ENCODE measurements at regions not wholly inside any gene's neighbourhood (a gene's known extent, or its start where the extent isn't known, plus 50 kb on each side); places are given as distances from the start of the nearest gene placed in this dataset.

DNA sequence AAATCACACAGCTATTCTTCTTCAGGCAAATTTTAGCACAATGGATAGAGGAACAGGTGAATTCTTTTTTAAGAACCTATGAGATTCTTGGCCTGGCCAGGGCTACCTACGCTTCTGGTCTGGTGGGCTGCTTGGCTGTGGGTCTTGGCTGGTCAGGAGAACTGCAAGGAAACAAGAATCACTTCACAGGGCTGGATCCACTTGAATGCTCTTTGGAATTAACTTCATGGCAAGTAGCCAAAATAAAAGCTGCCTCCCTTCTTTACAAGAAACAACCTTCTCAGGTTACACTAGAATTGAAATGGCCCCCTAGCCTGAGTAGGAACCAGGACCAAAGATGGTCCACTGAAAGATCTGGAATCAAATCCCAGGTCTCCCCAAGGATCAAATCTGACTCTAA lies 519.1 kb downstream of the IQCM start:
- ATAC-seq (no peak), DNase-seq (no peak)
- no peak overlapping the region for H3K27ac Mint-ChIP-seq
- ChIA-PET POLR2A (no interaction called here), CTCF (no interaction called here)
- no peak overlapping the region for H3K4me3 Mint-ChIP-seq
- H3K27me3 Mint-ChIP-seq (ENCODE audit: low read depth), result no peaks in the 10 kb centered on the region
- H3K4me1 Mint-ChIP-seq (ENCODE audit: low read depth), result no peaks in the 10 kb centered on the region
- H3K9me3 Mint-ChIP-seq (ENCODE audit: insufficient read depth), result no peaks in the 10 kb centered on the region
- H3K36me3 Mint-ChIP-seq (ENCODE audit: low read depth), result no peaks in the 10 kb centered on the region

DNA sequence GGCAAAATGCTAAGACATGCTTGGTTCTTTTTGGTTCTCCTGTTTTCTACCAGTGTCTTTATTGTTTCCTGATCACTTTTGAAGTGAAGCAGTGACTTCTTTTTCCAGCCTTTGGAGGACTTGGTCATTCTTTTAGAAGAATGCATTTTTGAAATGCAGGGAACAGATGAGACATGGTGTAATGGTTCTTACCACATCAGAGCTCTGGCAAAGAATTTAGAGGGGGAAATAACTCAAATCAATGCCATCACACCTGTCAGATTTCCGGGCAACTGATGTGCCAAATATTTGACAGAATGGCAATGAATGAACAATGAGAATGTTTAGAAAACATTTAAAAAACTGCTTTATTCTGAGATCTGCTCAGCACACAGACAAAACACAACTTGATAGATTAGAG lies 519.6 kb downstream of the IQCM start:
- CTCF ChIA-PET, result no interaction called here
- Mint-ChIP-seq H3K27ac (no peak overlapping the region), H3K4me1 (ENCODE audit: low read depth) (no peaks in the 10 kb centered on the region)

GRCh38 chr4:149294601-149295000 lies 521.0 kb downstream of the IQCM start:
- no peak for ATAC-seq
- H3K4me1 Mint-ChIP-seq (ENCODE audit: low read depth), result no peaks in the 10 kb centered on the region
- H3K36me3 Mint-ChIP-seq (ENCODE audit: low read depth), result no peaks in the 10 kb centered on the region

More for the DNA sequence above, 519.6 kb downstream of the IQCM start:
- Mint-ChIP-seq H3K9me3 (ENCODE audit: insufficient read depth) (no peaks in the 10 kb centered on the region), H3K36me3 (ENCODE audit: low read depth) (no peaks in the 10 kb centered on the region), H3K4me3 (no peak overlapping the region), H3K27me3 (ENCODE audit: low read depth) (no peaks in the 10 kb centered on the region)
- ATAC-seq (no peak), DNase-seq (no peak)
- POLR2A ChIA-PET, result no interaction called here

DNA sequence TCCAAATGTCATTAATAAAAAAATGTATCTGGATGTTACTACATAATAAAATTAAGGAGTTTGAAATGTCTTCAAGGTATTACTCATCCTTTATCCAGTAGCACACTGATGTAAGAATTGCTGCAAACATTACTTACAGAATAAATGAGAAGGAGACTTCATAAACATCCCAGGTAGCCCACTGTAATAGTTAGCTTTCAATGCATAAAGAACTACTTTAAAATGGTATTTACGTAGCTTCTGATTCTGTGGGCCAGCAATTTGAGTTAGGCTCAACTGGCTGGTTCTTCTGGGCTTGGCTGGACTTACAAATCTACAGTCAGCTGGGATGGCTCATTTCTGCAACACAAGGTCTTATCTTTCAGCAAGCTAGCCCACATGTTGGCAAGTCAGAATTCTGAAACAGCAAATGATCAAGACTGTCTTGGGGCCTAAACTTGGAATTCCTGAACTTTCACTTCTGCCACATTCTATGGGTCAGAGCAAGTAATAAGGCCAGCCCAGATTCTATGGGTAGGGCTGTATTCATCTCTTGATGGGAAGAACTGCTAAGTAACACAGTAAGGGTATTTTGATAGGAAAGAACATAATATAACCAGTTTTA lies 522.5 kb downstream of the IQCM start:
- POLR2A ChIA-PET, result no interaction called here
- Mint-ChIP-seq H3K4me1 (ENCODE audit: low read depth) (no peaks in the 10 kb centered on the region), H3K27me3 (ENCODE audit: low read depth) (no peaks in the 10 kb centered on the region), H3K9me3 (ENCODE audit: insufficient read depth) (no peaks in the 10 kb centered on the region), H3K36me3 (ENCODE audit: low read depth) (no peaks in the 10 kb centered on the region), H3K27ac (no peak overlapping the region), H3K4me3 (no peak overlapping the region)
- CTCF ChIA-PET, result no interaction called here
- no peak for DNase-seq
- ATAC-seq, result no peak

More at GRCh38 chr4:149294601-149295000, 521.0 kb downstream of the IQCM start:
- no peak for DNase-seq
- Mint-ChIP-seq H3K27ac (no peak overlapping the region), H3K27me3 (ENCODE audit: low read depth) (no peaks in the 10 kb centered on the region), H3K4me3 (no peak overlapping the region), H3K9me3 (ENCODE audit: insufficient read depth) (no peaks in the 10 kb centered on the region)
- CTCF ChIA-PET, result no interaction called here
- POLR2A ChIA-PET, result no interaction called here

DNA sequence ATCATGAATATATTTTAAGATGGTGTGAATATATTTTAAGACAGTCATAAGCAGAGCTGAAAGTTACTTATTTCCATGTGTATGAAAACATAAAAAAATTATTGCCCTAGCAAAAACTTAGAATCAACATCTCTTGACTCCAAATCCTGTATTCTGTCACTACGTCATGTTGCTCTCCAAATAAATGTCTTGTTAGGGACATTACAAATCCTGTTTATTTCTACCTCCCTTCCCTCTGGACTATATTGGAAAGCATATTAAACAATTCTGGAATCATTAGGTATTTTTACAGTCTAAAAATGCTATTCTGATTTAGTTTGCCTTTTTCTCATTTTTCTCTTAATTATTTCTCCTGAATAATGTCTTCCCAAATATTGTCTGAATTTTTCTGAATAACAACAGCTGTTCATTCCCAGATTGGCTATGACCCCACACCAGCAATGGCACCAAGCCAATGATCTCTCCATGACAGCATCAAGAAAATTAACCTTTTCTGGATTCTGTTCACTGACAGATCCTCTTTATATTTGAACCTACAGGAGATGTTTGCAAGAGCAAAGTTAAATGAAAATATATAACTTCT lies 523.1 kb downstream of the IQCM start:
- Mint-ChIP-seq H3K36me3 (ENCODE audit: low read depth) (no peaks in the 10 kb centered on the region), H3K9me3 (ENCODE audit: insufficient read depth) (no peaks in the 10 kb centered on the region), H3K27me3 (ENCODE audit: low read depth) (no peaks in the 10 kb centered on the region), H3K4me3 (no peak overlapping the region), H3K4me1 (ENCODE audit: low read depth) (no peaks in the 10 kb centered on the region), H3K27ac (no peak overlapping the region)
- POLR2A ChIA-PET, result no interaction called here
- DNase-seq (no peak), ATAC-seq (no peak)
- CTCF ChIA-PET, result no interaction called here

- H3K4me1 Mint-ChIP-seq (ENCODE audit: low read depth), result no peaks in the 10 kb centered on the region
- no peak overlapping the region for H3K27ac Mint-ChIP-seq
- ChIA-PET POLR2A (no interaction called here), CTCF (no interaction called here)
- H3K36me3 Mint-ChIP-seq (ENCODE audit: low read depth), result no peaks in the 10 kb centered on the region
- DNase-seq (no peak), ATAC-seq (no peak)
- H3K27me3 Mint-ChIP-seq (ENCODE audit: low read depth), result no peaks in the 10 kb centered on the region
- H3K4me3 Mint-ChIP-seq, result no peak overlapping the region
- H3K9me3 Mint-ChIP-seq (ENCODE audit: insufficient read depth), result no peaks in the 10 kb centered on the region
Measured at GRCh38 chr4:149291463-149291862, 524.2 kb downstream of the IQCM start.

- no peaks in the 10 kb centered on the region for H3K4me1 Mint-ChIP-seq (ENCODE audit: low read depth)
- H3K4me3 Mint-ChIP-seq, result no peak overlapping the region
- ChIA-PET POLR2A (no interaction called here), CTCF (no interaction called here)
- H3K27me3 Mint-ChIP-seq (ENCODE audit: low read depth), result no peaks in the 10 kb centered on the region
- no peaks in the 10 kb centered on the region for H3K36me3 Mint-ChIP-seq (ENCODE audit: low read depth)
- no peak overlapping the region for H3K27ac Mint-ChIP-seq
- ATAC-seq (no peak), DNase-seq (no peak)
- no peaks in the 10 kb centered on the region for H3K9me3 Mint-ChIP-seq (ENCODE audit: insufficient read depth)
Measured at GRCh38 chr4:149280806-149281205, 534.8 kb downstream of the IQCM start.

GRCh38 chr4:149279776-149280175 lies 535.9 kb downstream of the IQCM start:
- ATAC-seq, result no peak
- CTCF ChIA-PET, result no interaction called here
- no peak overlapping the region for H3K4me3 Mint-ChIP-seq

GRCh38 chr4:149279331-149279730 lies 536.3 kb downstream of the IQCM start:
- Mint-ChIP-seq H3K27ac (no peak overlapping the region), H3K27me3 (ENCODE audit: low read depth) (no peaks in the 10 kb centered on the region), H3K36me3 (ENCODE audit: low read depth) (no peaks in the 10 kb centered on the region), H3K4me3 (no peak overlapping the region), H3K9me3 (ENCODE audit: insufficient read depth) (no peaks in the 10 kb centered on the region), H3K4me1 (ENCODE audit: low read depth) (no peaks in the 10 kb centered on the region)
- POLR2A ChIA-PET, result no interaction called here
- DNase-seq (no peak), ATAC-seq (no peak)
- CTCF ChIA-PET, result no interaction called here

More at GRCh38 chr4:149279776-149280175, 535.9 kb downstream of the IQCM start:
- no peaks in the 10 kb centered on the region for H3K36me3 Mint-ChIP-seq (ENCODE audit: low read depth)
- DNase-seq, result no peak
- no peaks in the 10 kb centered on the region for H3K27me3 Mint-ChIP-seq (ENCODE audit: low read depth)
- H3K27ac Mint-ChIP-seq, result no peak overlapping the region
- H3K9me3 Mint-ChIP-seq (ENCODE audit: insufficient read depth), result no peaks in the 10 kb centered on the region
- POLR2A ChIA-PET, result no interaction called here
- no peaks in the 10 kb centered on the region for H3K4me1 Mint-ChIP-seq (ENCODE audit: low read depth)

DNA sequence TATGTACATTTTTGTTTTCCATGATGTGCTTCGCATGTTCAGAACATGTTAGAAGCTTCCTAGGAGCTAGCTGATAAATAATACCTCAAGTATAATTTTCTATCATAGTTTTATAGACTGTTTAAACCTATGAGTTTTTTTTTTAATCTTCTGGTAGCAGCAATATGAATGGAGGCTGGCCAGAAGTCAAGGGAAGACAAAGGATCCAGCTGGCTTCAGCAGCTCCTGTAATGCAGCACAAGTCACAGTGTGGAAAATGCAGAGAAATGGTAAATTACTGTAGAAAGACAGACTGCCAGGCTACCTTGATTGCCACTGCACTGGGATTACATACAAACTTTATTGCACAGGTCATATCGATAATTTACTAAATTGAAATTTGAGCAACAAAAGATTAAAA lies 537.9 kb downstream of the IQCM start:
- ChIA-PET POLR2A (interaction anchor here (0.6 kb wide), 1 partner anchor 228 kb away, joined by 3 read pairs; no protein-coding TSS in a partner anchor), CTCF (no interaction called here)
- Mint-ChIP-seq H3K27ac (no peak overlapping the region), H3K4me1 (ENCODE audit: low read depth) (no peaks in the 10 kb centered on the region), H3K27me3 (ENCODE audit: low read depth) (no peaks in the 10 kb centered on the region), H3K9me3 (ENCODE audit: insufficient read depth) (no peaks in the 10 kb centered on the region), H3K4me3 (no peak overlapping the region), H3K36me3 (ENCODE audit: low read depth) (no peaks in the 10 kb centered on the region)
- ATAC-seq (no peak), DNase-seq (no peak)

- no peak overlapping the region for H3K4me3 Mint-ChIP-seq
- ChIA-PET POLR2A (no interaction called here), CTCF (no interaction called here)
- no peaks in the 10 kb centered on the region for H3K4me1 Mint-ChIP-seq (ENCODE audit: low read depth)
- H3K36me3 Mint-ChIP-seq (ENCODE audit: low read depth), result no peaks in the 10 kb centered on the region
- no peak for ATAC-seq
- no peak for DNase-seq
- H3K9me3 Mint-ChIP-seq (ENCODE audit: insufficient read depth), result no peaks in the 10 kb centered on the region
- H3K27me3 Mint-ChIP-seq (ENCODE audit: low read depth), result no peaks in the 10 kb centered on the region
- H3K27ac Mint-ChIP-seq, result no peak overlapping the region
Measured at GRCh38 chr4:149269835-149270234, 545.8 kb downstream of the IQCM start.

DNA sequence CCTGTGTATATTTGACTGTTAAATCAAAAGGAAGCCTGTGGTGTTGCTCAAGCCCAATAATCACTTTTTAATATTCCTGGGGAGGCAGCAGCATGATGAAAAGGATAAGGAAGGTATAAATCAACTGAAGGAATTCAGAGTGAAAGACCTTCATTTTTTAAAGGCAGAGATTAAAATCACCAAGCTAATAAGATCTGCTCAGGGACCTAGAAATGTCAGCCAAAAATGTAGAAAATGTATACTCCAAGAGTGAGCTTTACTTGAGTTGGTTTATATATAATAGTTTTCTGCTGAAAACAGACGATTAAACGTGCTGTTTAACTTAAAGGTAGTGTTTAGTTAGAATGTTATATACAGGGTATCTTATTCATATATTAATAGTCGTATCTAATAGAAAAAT lies 549.3 kb downstream of the IQCM start:
- Mint-ChIP-seq H3K27ac (no peak overlapping the region), H3K4me3 (no peak overlapping the region), H3K36me3 (ENCODE audit: low read depth) (no peaks in the 10 kb centered on the region), H3K27me3 (ENCODE audit: low read depth) (no peaks in the 10 kb centered on the region), H3K9me3 (ENCODE audit: insufficient read depth) (no peaks in the 10 kb centered on the region), H3K4me1 (ENCODE audit: low read depth) (no peaks in the 10 kb centered on the region)
- CTCF ChIA-PET, result no interaction called here
- POLR2A ChIA-PET, result no interaction called here
- no peak for ATAC-seq
- DNase-seq, result no peak

DNA sequence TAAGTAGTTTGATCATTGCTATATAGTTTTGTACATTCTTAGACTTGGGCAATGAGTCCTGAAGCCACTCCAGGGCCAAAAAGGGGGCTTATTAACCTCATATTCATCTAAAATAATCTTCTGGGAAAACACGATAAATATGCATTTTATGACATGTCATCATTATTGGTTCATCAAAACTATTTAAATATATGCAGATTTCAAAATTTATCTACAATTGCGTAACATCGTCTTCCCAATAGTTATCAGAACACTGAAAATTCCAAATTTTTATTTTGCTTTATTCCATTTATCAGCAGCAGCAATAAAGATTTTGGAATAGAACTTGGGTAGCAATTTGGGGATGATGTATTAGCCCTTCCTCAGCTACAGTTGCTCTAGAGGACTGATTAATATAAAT lies 550.0 kb downstream of the IQCM start:
- Mint-ChIP-seq H3K4me1 (ENCODE audit: low read depth) (no peaks in the 10 kb centered on the region), H3K9me3 (ENCODE audit: insufficient read depth) (no peaks in the 10 kb centered on the region), H3K27me3 (ENCODE audit: low read depth) (no peaks in the 10 kb centered on the region), H3K27ac (no peak overlapping the region), H3K36me3 (ENCODE audit: low read depth) (no peaks in the 10 kb centered on the region), H3K4me3 (no peak overlapping the region)
- ATAC-seq, result no peak
- POLR2A ChIA-PET, result no interaction called here
- CTCF ChIA-PET, result no interaction called here
- DNase-seq, result no peak
